Right lobe of liver (tissue), 4 donors: ENCODE measurements at regions not wholly inside any gene's neighbourhood (a gene's known extent, or its start where the extent isn't known, plus 50 kb on each side); places are given as distances from the start of the nearest gene placed in this dataset.

ENCODE experiments used
- CTCF ChIP-seq, 4 donors: fragments of 200-600 bp in 3 of 4; fragments of 450-650 bp in 1 of 4; IDR thresholded peaks; one replicate each; pipeline versions ENCODE4 v1.5.1 to v1.8.0; 2016 to 2022; ENCODE audit warnings: antibody characterized with exemption in 4 of 4, mild to moderate bottlenecking in 2 of 4
- POLR2A ChIP-seq: fragments of 450-650 bp; IDR thresholded peaks from one replicate; pipeline ENCODE4 v1.6.1; 2017; ENCODE audit warnings: antibody characterized with exemption, mild to moderate bottlenecking
- donor health status: DM: no; HTN: no; CAD: no.
- donor health status: DM: no; HTN: no; CAD: no.
- donor health status: DM: no; HTN: yes; CAD: no.

- TF ChIP-seq POLR2A: no peak
- no peak for TF ChIP-seq CTCF (IDR thresholded peaks at IDR 0.05)
Observed at GRCh38 chr10:21424459-21424861, 101.0 kb downstream of the SKIDA1 start.
